ENCODE measurements at regions not wholly inside any gene's neighbourhood (a gene's known extent, or its start where the extent isn't known, plus 50 kb on each side); places are given as distances from the start of the nearest gene placed in this dataset.
A peak's percentile ranks its signal among the peaks of the same experiment; 100 is the strongest.

GRCh38 chr10:74760086-74760979 is 66.1 kb upstream of the KAT6B start:
- DNase-seq, result peak in 1 of 10 donors; percentile 25
- intact Hi-C loops (cut with DNase I), result no loop called here

GRCh38 chr10:74763934-74764591 is 62.3 kb upstream of the KAT6B start:
- peak in 1 of 10 donors; percentile 36 for DNase-seq
- intact Hi-C loops (cut with DNase I), result no loop called here

DNA sequence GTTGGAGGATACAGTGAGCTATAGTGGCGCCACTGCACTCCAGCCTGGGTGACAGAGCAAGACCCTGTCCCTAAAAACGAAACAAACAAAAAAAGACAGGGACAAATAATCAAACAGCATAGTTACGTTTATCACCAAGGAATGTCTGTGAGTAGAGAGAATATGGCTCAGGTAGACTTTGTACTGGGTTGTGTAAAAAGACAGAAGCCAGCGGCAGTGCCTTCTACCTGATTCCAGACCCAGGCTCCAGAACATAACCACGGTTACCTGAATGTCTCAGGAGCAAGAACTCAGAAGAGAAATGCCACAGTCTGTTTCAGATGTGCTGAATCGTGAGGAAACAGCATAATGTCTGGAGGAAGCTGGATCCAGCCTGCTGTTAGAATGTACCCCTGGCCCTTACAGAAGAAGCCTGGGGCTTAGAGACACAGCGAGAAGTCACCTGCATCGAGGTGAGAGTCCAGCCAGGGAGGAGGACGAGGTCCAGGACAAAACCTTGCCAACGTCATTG is 60.9 kb upstream of the KAT6B start:
- no peak for DNase-seq
- intact Hi-C loops (cut with DNase I), result no loop called here

GRCh38 chr10:74766501-74766900 is 59.9 kb upstream of the KAT6B start:
- DNase-seq, result peak in 1 of 10 donors; percentile 44
- intact Hi-C loops (cut with DNase I), result no loop called here

DNA sequence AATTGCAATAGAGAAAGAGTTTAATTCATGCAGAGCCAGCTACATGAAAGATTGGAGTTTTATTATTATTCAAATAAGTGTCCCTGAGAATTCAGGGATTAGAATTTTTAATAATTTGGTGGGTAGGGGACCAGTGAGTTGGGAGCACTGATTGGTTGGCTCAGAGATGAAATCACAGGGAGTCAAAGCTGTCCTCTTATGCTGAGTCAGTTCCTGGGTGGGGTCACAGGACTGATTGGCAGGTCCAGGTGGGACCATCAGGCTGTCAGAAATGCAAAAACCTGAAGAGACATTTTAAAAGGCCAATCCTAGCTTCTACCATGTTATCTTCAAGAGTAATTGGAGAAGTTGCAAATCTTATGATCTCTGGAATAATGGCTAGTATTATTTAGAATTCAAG is 56.0 kb upstream of the KAT6B start:
- intact Hi-C loops (cut with DNase I), result no loop called here

GRCh38 chr10:74771054-74771453 is 55.3 kb upstream of the KAT6B start:
- no peak for DNase-seq
- intact Hi-C loops (cut with DNase I), result no loop called here

More for the DNA sequence above, 56.0 kb upstream of the KAT6B start:
- no peak for DNase-seq

GRCh38 chr10:74775099-74775498 is 51.3 kb upstream of the KAT6B start:
- intact Hi-C loops (cut with DNase I), result no loop called here
- DNase-seq, result no peak
